C4-2B (cell line): ENCODE measurements at regions not wholly inside any gene's neighbourhood (a gene's known extent, or its start where the extent isn't known, plus 50 kb on each side); places are given as distances from the start of the nearest gene placed in this dataset.

Source experiments
- ZFX ChIP-seq: fragments of 450-650 bp; IDR thresholded peaks from 2 replicates; pipeline ENCODE4 v1.6.1; 2017
- TF ChIP-seq, protein P1 (sequence below): fragments of 450-650 bp; conservative IDR thresholded peaks from 2 replicates; pipeline ENCODE4 v1.5.1; 2017; ENCODE audit warnings: mild to moderate bottlenecking

DNA sequence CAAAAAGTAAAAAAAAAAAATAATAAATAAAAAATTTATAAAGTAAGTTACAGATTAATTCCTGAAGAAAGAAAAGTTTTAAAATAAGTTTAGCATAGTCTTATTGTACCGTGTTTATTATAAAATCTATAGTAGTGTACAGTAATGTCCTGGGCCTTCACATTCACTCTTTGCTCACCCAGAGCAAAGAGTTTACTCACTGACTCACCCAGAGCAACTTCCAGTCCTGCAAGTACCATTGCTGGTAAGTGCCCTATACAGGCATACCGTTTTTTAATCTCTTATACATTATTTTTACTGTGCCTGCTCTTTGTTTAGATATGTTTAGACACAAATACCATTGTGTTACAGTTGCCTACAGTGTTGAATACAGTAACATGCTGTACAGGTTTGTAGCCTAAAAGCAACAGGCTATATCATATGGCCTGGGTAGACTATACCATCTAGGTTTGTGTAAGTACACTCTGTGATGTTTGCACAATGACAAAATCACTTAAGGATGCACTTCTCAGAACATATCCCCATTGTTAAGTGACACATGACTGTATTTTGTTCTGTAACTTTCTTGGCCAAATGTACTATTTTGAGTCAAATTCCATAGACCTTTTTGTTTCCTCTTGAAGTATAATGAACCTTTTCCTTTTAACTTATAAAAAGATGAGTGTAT, 199.0 kb upstream of the NUDT6 start:
- TF ChIP-seq, protein P1, sequence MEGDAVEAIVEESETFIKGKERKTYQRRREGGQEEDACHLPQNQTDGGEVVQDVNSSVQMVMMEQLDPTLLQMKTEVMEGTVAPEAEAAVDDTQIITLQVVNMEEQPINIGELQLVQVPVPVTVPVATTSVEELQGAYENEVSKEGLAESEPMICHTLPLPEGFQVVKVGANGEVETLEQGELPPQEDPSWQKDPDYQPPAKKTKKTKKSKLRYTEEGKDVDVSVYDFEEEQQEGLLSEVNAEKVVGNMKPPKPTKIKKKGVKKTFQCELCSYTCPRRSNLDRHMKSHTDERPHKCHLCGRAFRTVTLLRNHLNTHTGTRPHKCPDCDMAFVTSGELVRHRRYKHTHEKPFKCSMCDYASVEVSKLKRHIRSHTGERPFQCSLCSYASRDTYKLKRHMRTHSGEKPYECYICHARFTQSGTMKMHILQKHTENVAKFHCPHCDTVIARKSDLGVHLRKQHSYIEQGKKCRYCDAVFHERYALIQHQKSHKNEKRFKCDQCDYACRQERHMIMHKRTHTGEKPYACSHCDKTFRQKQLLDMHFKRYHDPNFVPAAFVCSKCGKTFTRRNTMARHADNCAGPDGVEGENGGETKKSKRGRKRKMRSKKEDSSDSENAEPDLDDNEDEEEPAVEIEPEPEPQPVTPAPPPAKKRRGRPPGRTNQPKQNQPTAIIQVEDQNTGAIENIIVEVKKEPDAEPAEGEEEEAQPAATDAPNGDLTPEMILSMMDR: no peak
- TF ChIP-seq ZFX: no peak
